GM23248 (cell line): ENCODE measurements at regions not wholly inside any gene's neighbourhood (a gene's known extent, or its start where the extent isn't known, plus 50 kb on each side); places are given as distances from the start of the nearest gene placed in this dataset.

Experiments
- EZH2 ChIP-seq: fragments of 200-600 bp; sonication (generic); IDR thresholded peaks from 2 replicates; pipeline ENCODE4 v1.6.1; 2018; ENCODE audit warnings: antibody characterized with exemption, mild to moderate bottlenecking; ENCODE audit not compliant: insufficient read depth, poor library complexity, severe bottlenecking
- EZH2phosphoT487 ChIP-seq: fragments of 200-600 bp; sonication (generic); IDR thresholded peaks from 2 replicates; pipeline ENCODE4 v1.6.1; 2018; ENCODE audit warnings: antibody characterized with exemption, moderate library complexity, mild to moderate bottlenecking, low read depth; ENCODE audit not compliant: insufficient read depth

GRCh38 chr7:47720141-47720906 lies 138.4 kb upstream of the TNS3 start:
- no peak for TF ChIP-seq EZH2
- TF ChIP-seq EZH2phosphoT487, result no peak
